ENCODE measurements at regions not wholly inside any gene's neighbourhood (a gene's known extent, or its start where the extent isn't known, plus 50 kb on each side); places are given as distances from the start of the nearest gene placed in this dataset.

- H3K4me1 ChIP-seq (ENCODE audit: insufficient read depth, low read length) = no peaks in the 10 kb centered on the region
- H3K9ac ChIP-seq (ENCODE audit: low read depth, low read length) = no peak overlapping the region
- DNase-seq (no peak), ATAC-seq (ENCODE audit: insufficient read depth, low read depth) (no peak)
- no peak overlapping the region for H3K4me2 ChIP-seq (ENCODE audit: insufficient read depth, low read length)
- H3K27me3 ChIP-seq (ENCODE audit: insufficient read depth, low read length, poor library complexity) = peaks cover 3% of the 10 kb centered on the region
- no peaks in the 10 kb centered on the region for H3K79me2 ChIP-seq (ENCODE audit: insufficient read depth, low read length)
- no peaks in the 10 kb centered on the region for H3K36me3 ChIP-seq (ENCODE audit: insufficient read depth, low read length)
- H4K20me1 ChIP-seq (ENCODE audit: insufficient read depth, low read length) = no peaks in the 10 kb centered on the region
- no peaks in the 10 kb centered on the region for H3K9me3 ChIP-seq (ENCODE audit: insufficient read depth, low read length, severe bottlenecking)
- no peak overlapping the region for H2AFZ ChIP-seq (ENCODE audit: low read depth, low read length)
- no peak overlapping the region for H3K27ac ChIP-seq (ENCODE audit: low read length)
- no peak overlapping the region for H3K4me3 ChIP-seq (ENCODE audit: low read depth in 1 of 2, low read length in 2 of 2)
- no peak for TF ChIP-seq EZH2 (IDR thresholded peaks at IDR 0.05; ENCODE audit: borderline replicate concordance, low read depth, low read length, severe bottlenecking)
- no peak for TF ChIP-seq CTCF (IDR thresholded peaks at IDR 0.05; ENCODE audit: borderline replicate concordance, extremely low read depth, low read length, poor library complexity, severe bottlenecking)
Observed at GRCh38 chr2:67721516-67721915, 324.4 kb downstream of the ETAA1 start.

GRCh38 chr2:67724261-67724660 lies 327.1 kb downstream of the ETAA1 start:
- Histone ChIP-seq H3K36me3 (ENCODE audit: insufficient read depth, low read length) (no peaks in the 10 kb centered on the region), H3K4me3 (ENCODE audit: low read depth in 1 of 2, low read length in 2 of 2) (no peak overlapping the region), H3K27ac (ENCODE audit: low read length) (no peak overlapping the region), H3K4me2 (ENCODE audit: insufficient read depth, low read length) (no peak overlapping the region), H3K4me1 (ENCODE audit: insufficient read depth, low read length) (no peaks in the 10 kb centered on the region), H3K9me3 (ENCODE audit: insufficient read depth, low read length, severe bottlenecking) (no peaks in the 10 kb centered on the region), H3K9ac (ENCODE audit: low read depth, low read length) (no peak overlapping the region), H3K79me2 (ENCODE audit: insufficient read depth, low read length) (no peaks in the 10 kb centered on the region), H4K20me1 (ENCODE audit: insufficient read depth, low read length) (no peaks in the 10 kb centered on the region), H2AFZ (ENCODE audit: low read depth, low read length) (no peak overlapping the region), H3K27me3 (ENCODE audit: insufficient read depth, low read length, poor library complexity) (no peaks in the 10 kb centered on the region)
- no peak for DNase-seq
- no peak for TF ChIP-seq EZH2 (IDR thresholded peaks at IDR 0.05; ENCODE audit: borderline replicate concordance, low read depth, low read length, severe bottlenecking)
- no peak for TF ChIP-seq CTCF (IDR thresholded peaks at IDR 0.05; ENCODE audit: borderline replicate concordance, extremely low read depth, low read length, poor library complexity, severe bottlenecking)
- ATAC-seq (ENCODE audit: insufficient read depth, low read depth) = no peak

- H3K9me3 ChIP-seq (ENCODE audit: insufficient read depth, low read length, severe bottlenecking) = no peaks in the 10 kb centered on the region
- no peaks in the 10 kb centered on the region for H3K4me1 ChIP-seq (ENCODE audit: insufficient read depth, low read length)
- no peak for DNase-seq
- no peak overlapping the region for H2AFZ ChIP-seq (ENCODE audit: low read depth, low read length)
- H3K9ac ChIP-seq (ENCODE audit: low read depth, low read length) = no peak overlapping the region
- H3K4me3 ChIP-seq (ENCODE audit: low read depth in 1 of 2, low read length in 2 of 2) = no peak overlapping the region
- H3K4me2 ChIP-seq (ENCODE audit: insufficient read depth, low read length) = no peak overlapping the region
- no peak for ATAC-seq (ENCODE audit: insufficient read depth, low read depth)
- H3K79me2 ChIP-seq (ENCODE audit: insufficient read depth, low read length) = no peaks in the 10 kb centered on the region
- H3K27ac ChIP-seq (ENCODE audit: low read length) = no peak overlapping the region
- no peaks in the 10 kb centered on the region for H4K20me1 ChIP-seq (ENCODE audit: insufficient read depth, low read length)
- TF ChIP-seq CTCF (IDR thresholded peaks at IDR 0.05; ENCODE audit: borderline replicate concordance, extremely low read depth, low read length, poor library complexity, severe bottlenecking) (no peak), EZH2 (IDR thresholded peaks at IDR 0.05; ENCODE audit: borderline replicate concordance, low read depth, low read length, severe bottlenecking) (no peak)
- no peaks in the 10 kb centered on the region for H3K27me3 ChIP-seq (ENCODE audit: insufficient read depth, low read length, poor library complexity)
- H3K36me3 ChIP-seq (ENCODE audit: insufficient read depth, low read length) = no peaks in the 10 kb centered on the region
Observed at GRCh38 chr2:67725731-67726130, 328.6 kb downstream of the ETAA1 start.

- Histone ChIP-seq H3K27ac (ENCODE audit: low read length) (no peak overlapping the region), H4K20me1 (ENCODE audit: insufficient read depth, low read length) (no peaks in the 10 kb centered on the region), H3K4me1 (ENCODE audit: insufficient read depth, low read length) (no peaks in the 10 kb centered on the region), H3K9me3 (ENCODE audit: insufficient read depth, low read length, severe bottlenecking) (no peaks in the 10 kb centered on the region), H3K36me3 (ENCODE audit: insufficient read depth, low read length) (no peaks in the 10 kb centered on the region), H3K4me2 (ENCODE audit: insufficient read depth, low read length) (no peak overlapping the region), H3K79me2 (ENCODE audit: insufficient read depth, low read length) (no peaks in the 10 kb centered on the region), H2AFZ (ENCODE audit: low read depth, low read length) (no peak overlapping the region), H3K27me3 (ENCODE audit: insufficient read depth, low read length, poor library complexity) (no peaks in the 10 kb centered on the region), H3K4me3 (ENCODE audit: low read depth in 1 of 2, low read length in 2 of 2) (no peak overlapping the region), H3K9ac (ENCODE audit: low read depth, low read length) (no peak overlapping the region)
- DNase-seq = no peak
- TF ChIP-seq EZH2 (IDR thresholded peaks at IDR 0.05; ENCODE audit: borderline replicate concordance, low read depth, low read length, severe bottlenecking) (no peak), CTCF (IDR thresholded peaks at IDR 0.05; ENCODE audit: borderline replicate concordance, extremely low read depth, low read length, poor library complexity, severe bottlenecking) (no peak)
- no peak for ATAC-seq (ENCODE audit: insufficient read depth, low read depth)
Observed at GRCh38 chr2:67726416-67726815, 329.3 kb downstream of the ETAA1 start.

Data from DND-41 (cell line).